ENCODE measurements at regions not wholly inside any gene's neighbourhood (a gene's known extent, or its start where the extent isn't known, plus 50 kb on each side); places are given as distances from the start of the nearest gene placed in this dataset.
"Not testable (repeated sequence)": the region's sequence is repeated elsewhere in the genome, so short reads cannot be mapped to it uniquely, and the experiment has no call there.

DNA sequence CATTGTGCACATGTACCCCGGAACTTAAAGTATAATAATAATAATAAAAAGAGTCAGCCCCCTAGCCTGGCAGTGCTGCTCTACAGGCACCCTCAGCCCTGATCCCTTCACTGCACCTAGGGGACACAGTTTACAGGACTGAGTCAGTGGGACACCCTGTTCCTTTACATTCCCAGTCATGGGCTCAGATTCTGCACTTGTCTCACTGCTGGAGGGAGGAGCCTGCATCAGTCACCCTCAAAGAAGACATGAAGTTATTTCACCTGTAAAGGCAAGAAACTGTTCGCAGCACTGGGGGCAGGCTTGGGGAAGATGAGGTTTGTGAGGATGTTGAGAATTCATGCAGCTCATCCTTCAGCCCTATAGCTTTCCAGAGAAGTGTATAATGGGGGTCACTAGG is 50.7 kb upstream of the VPREB1 start:
- FAIRE-seq (no peak), DNase-seq (ENCODE audit: insufficient read length, low spot score) (no peak)
- no peak for TF ChIP-seq CTCF (IDR thresholded peaks at IDR 0.05; ENCODE audit: insufficient read depth, missing control alignments)

DNA sequence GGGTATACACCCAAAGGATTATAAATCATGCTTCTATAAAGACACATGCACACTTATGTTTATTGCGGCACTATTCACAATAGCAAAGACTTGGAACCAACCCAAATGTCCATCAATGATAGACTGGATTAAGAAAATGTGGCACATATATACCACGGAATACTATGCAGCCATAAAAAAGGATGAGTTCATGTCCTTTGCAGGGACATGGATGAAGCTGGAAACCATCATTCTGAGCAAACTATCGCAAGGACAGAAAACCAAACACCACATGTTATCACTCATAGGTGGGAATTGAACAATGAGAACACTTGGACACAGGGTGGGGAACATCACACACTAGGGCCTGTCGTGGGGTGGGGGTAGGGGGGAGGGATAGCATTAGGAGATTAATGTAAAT is 51.1 kb upstream of the VPREB1 start:
- not testable (repeated sequence) for FAIRE-seq

DNA sequence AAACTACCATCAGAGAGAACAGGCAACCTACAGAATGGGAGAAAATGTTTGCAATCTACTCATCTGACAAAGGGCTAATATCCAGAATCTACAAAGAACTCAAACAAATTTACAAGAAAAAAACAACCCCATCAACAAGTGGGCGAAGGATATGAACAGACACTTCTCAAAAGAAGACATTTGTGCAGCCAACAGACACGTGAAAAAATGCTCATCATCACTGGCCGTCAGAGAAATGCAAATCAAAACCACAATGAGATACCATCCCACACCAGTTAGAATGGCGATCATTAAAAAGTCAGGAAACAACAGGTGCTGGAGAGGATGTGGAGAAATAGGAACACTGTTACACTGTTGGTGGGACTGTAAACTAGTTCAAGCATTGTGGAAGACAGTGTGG is 51.6 kb upstream of the VPREB1 start:
- FAIRE-seq; DNase-seq (ENCODE audit: insufficient read length, low spot score): not testable (repeated sequence)

More for the DNA sequence above, 51.1 kb upstream of the VPREB1 start:
- DNase-seq (ENCODE audit: insufficient read length, low spot score) = not testable (repeated sequence)

DNA sequence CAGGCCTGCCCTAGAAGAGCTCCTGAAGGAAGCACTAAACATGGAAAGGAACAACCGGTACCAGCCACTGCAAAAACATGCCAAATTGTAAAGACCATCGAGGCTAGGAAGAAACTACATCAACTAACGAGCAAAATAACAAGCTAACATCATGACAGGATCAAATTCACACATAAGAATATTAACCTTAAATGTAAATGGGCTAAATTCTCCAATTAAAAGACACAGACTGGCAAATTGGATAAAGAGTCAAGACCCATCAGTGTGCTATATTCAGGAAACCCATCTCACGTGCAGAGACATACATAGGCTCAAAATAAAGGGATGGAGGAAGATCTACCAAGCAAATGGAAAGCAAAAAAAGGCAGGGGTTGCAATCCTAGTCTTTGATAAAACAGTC is 54.8 kb upstream of the VPREB1 start:
- DNase-seq (ENCODE audit: insufficient read length, low spot score); FAIRE-seq: not testable (repeated sequence)

GRCh38 chr22:22187863-22188262 is 56.7 kb upstream of the VPREB1 start:
- DNase-seq (ENCODE audit: insufficient read length, low spot score); FAIRE-seq: not testable (repeated sequence)

DNA sequence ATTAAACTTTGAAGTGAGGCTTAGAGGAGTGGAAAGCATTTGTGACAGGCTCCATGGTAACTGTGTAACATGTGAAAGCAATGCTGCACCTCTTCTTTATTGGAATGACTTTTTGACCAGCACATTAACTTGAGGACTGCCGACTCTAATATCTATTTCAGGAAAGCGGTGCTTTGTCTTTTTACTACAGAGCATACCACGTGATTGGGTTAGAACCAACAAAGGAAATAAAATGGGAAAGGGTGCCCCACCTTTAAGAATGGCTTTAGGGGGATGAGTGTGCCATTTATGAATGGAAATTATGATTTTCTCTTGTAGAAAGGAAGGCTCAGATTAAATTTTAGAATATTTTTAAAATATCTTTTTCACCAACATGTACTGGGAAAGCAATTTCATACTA is 57.3 kb upstream of the VPREB1 start:
- FAIRE-seq = no peak
- DNase-seq (ENCODE audit: insufficient read length, low spot score) = no peak
- no peak for TF ChIP-seq CTCF (IDR thresholded peaks at IDR 0.05; ENCODE audit: insufficient read depth, missing control alignments)

DNA sequence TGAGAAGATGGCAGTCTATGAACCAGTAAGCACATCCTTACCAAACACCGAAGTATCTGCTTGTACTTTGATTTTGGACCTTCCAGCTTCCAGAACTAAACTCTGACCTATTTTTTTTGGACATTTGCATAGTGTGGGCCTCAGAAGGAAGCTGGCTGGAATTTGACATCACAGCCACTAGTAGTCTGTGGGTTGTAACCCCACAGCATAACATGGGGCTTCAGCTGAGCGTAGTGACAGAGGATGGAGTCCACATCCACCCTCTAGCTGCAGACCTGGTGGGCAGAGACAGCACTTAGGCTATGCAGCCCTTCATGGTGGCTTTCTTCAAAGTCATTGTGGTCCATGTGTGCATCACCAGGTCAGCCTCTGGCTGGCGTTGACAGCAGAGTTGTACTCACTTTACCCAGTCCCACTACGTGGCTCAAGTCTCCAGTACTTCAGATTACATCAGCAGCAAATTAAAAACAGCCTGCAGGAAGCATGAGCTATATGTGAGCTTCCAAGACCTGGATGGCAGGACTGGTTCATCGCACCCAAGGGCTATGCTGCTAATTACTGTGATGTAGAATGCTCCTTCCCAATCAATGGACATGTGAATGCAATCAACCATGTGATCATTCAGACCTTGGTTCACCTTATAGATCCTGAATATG is 58.6 kb upstream of the VPREB1 start:
- no peak for TF ChIP-seq CTCF (IDR thresholded peaks at IDR 0.05; ENCODE audit: insufficient read depth, missing control alignments)
- DNase-seq (ENCODE audit: insufficient read length, low spot score) (no peak), FAIRE-seq (no peak)

GRCh38 chr22:22185217-22185616 is 59.4 kb upstream of the VPREB1 start:
- DNase-seq (ENCODE audit: insufficient read length, low spot score) (no peak), FAIRE-seq (no peak)
- no peak for TF ChIP-seq CTCF (IDR thresholded peaks at IDR 0.05; ENCODE audit: insufficient read depth, missing control alignments)

DNA sequence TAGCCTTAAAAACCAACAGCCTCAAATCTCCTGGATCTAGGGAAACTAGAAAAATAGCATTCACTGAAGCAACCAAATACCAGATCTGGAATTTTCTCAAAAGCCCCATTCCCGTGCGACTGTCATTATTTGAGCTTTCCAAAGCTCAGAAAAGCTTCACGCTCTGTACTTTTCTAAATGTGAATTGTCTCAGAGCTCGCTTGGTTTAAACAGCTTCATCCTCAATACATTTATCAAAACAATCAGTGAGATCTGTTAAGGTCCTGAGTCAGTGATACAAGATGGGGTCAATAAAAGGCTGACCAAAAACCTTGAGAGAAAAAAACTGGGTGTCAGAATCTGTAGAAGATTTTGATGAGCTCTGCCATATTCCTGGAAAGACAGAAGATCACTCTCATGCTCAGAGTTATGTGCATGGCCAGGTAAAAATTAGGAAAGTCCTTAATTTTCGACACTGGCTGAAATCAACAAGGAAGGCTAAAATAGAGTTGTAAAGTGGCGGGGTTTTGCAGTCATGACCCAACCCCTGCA is 60.2 kb upstream of the VPREB1 start:
- TF ChIP-seq CTCF (IDR thresholded peaks at IDR 0.05; ENCODE audit: insufficient read depth, missing control alignments) = no peak
- DNase-seq (ENCODE audit: insufficient read length, low spot score) = no peak
- FAIRE-seq = no peak

Measured in D721Med (cell line).